OCI-LY7 (cell line): ENCODE measurements at regions not wholly inside any gene's neighbourhood (a gene's known extent, or its start where the extent isn't known, plus 50 kb on each side); places are given as distances from the start of the nearest gene placed in this dataset.

Source experiments
- BruUV-seq: library from RNA; stranded (reverse); fragments of 400-500 nt; replicated peaks from 2 replicates; lab custom pipeline; 2021; lab: Mats Ljungman, UMichigan
- CTCF ChIA-PET: fragments of 300-600 bp; sonication (Branson Sonifier 250); formaldehyde crosslinking; loops from one replicate; lab custom pipeline; 2022; ENCODE audit warnings: antibody characterized with exemption; ENCODE audit not compliant: unreplicated experiment; lab: Charles Lee
- POLR2A ChIA-PET: fragments of 300-600 bp; sonication (Branson Sonifier 250); formaldehyde crosslinking; loops from one replicate; lab custom pipeline; 2022; ENCODE audit warnings: antibody characterized with exemption; lab: Charles Lee
- DNase-seq: peaks from one replicate; pipeline ENCODE4 v3.0.0-alpha.2; 2015; ENCODE audit warnings: low spot score
- H2AFZ ChIP-seq: fragments of 200-600 bp; sonication (generic), shearing (Covaris generic); 2 replicates; pipeline ENCODE4 v1.6.1; 2014; ENCODE audit warnings: mild to moderate bottlenecking, antibody characterized with exemption, low read length, moderate library complexity
- H3K27ac ChIP-seq: fragments of 200-600 bp; sonication (generic); 2 replicates; pipeline ENCODE4 v1.5.1; 2014; ENCODE audit warnings: mixed run types, low read depth, mild to moderate bottlenecking, moderate library complexity, low read length, inconsistent platforms; ENCODE audit not compliant: poor library complexity, severe bottlenecking
- H3K36me3 ChIP-seq: fragments of 200-600 bp; sonication (generic); 2 replicates; pipeline ENCODE4 v1.6.1; 2014; ENCODE audit warnings: mild to moderate bottlenecking, antibody characterized with exemption, low read length, moderate library complexity, mixed read lengths; ENCODE audit not compliant: insufficient read depth
- H3K4me1 ChIP-seq: fragments of 200-600 bp; sonication (generic); 2 replicates; pipeline ENCODE4 v1.5.1; 2014; ENCODE audit warnings: mild to moderate bottlenecking, low read length; ENCODE audit not compliant: insufficient read depth, poor library complexity, severe bottlenecking
- H3K4me2 ChIP-seq: fragments of 200-600 bp; sonication (generic); 2 replicates; pipeline ENCODE4 v1.6.1; 2014; ENCODE audit warnings: mild to moderate bottlenecking, low read length
- H3K4me3 ChIP-seq: fragments of 200-600 bp; sonication (generic); 2 replicates; pipeline ENCODE4 v1.5.1; 2014; ENCODE audit warnings: mild to moderate bottlenecking, low read depth, low read length; ENCODE audit not compliant: poor library complexity, severe bottlenecking
- H3K79me2 ChIP-seq: fragments of 200-600 bp; sonication (generic); 2 replicates; pipeline ENCODE4 v1.6.1; 2016; ENCODE audit warnings: low read depth, mild to moderate bottlenecking, low read length, moderate library complexity, mixed read lengths; ENCODE audit not compliant: insufficient read depth
- H3K9me2 ChIP-seq: fragments of 200-600 bp; sonication (generic); 2 replicates; pipeline ENCODE4 v1.6.1; 2016; ENCODE audit warnings: mild to moderate bottlenecking, low read length, mixed read lengths; ENCODE audit not compliant: insufficient read depth
- H3K9me3 ChIP-seq: fragments of 200-600 bp; sonication (generic); 2 replicates; pipeline ENCODE4 v1.6.1; 2014; ENCODE audit warnings: mild to moderate bottlenecking, mixed run types, low read length, mixed read lengths
- H4K20me1 ChIP-seq: fragments of 200-600 bp; sonication (generic); 2 replicates; pipeline ENCODE4 v1.6.1; 2014; ENCODE audit warnings: mild to moderate bottlenecking, antibody characterized with exemption, low read length, moderate library complexity, mixed read lengths; ENCODE audit not compliant: insufficient read depth
- CTCF ChIP-seq: fragments of 200-600 bp; sonication (generic); conservative IDR thresholded peaks from 2 replicates; pipeline ENCODE4 v1.5.1; 2014; ENCODE audit warnings: mild to moderate bottlenecking, antibody characterized with exemption, low read length, moderate library complexity, mixed read lengths
- EZH2phosphoT487 ChIP-seq: fragments of 200-600 bp; sonication (generic); IDR thresholded peaks from 2 replicates; pipeline ENCODE4 v1.6.1; 2018; ENCODE audit warnings: low read depth, borderline replicate concordance, mild to moderate bottlenecking, mixed run types, antibody characterized with exemption, low read length, moderate library complexity, mixed read lengths
- intact Hi-C: fragments of 100-400 bp; cut with micrococcal nuclease; formaldehyde crosslinking; loops from one replicate; pipeline ENCODE4 v1.10.0; 2022; ENCODE audit not compliant: unreplicated experiment

- BruUV-seq: no TSS peak
- Histone ChIP-seq H3K36me3 (no peaks in the 10 kb centered on the region), H3K79me2 (no peaks in the 10 kb centered on the region), H2AFZ (no peak overlapping the region), H3K9me3 (no peaks in the 10 kb centered on the region), H4K20me1 (no peaks in the 10 kb centered on the region), H3K9me2 (no peaks in the 10 kb centered on the region), H3K4me3 (no peak overlapping the region), H3K4me1 (no peaks in the 10 kb centered on the region), H3K27ac (no peak overlapping the region), H3K4me2 (no peak overlapping the region)
- DNase-seq: no peak
- intact Hi-C loops: no loop called here
- POLR2A ChIA-PET: interaction anchor here (2.0 kb wide), 1 partner anchor 17 kb away, joined by 6 read pairs; no protein-coding TSS in a partner anchor
- CTCF ChIA-PET: no interaction called here
- TF ChIP-seq EZH2phosphoT487: no peak
- no peak for TF ChIP-seq CTCF
Observed at GRCh38 chr6:100084316-100084990, 90.4 kb upstream of the MCHR2 start.

GRCh38 chr6:100078509-100078908 lies 84.5 kb upstream of the MCHR2 start:
- BruUV-seq: no TSS peak
- Histone ChIP-seq H3K4me1 (no peaks in the 10 kb centered on the region), H3K9me3 (no peaks in the 10 kb centered on the region), H4K20me1 (no peaks in the 10 kb centered on the region), H2AFZ (no peak overlapping the region), H3K79me2 (no peaks in the 10 kb centered on the region), H3K36me3 (no peaks in the 10 kb centered on the region), H3K9me2 (no peaks in the 10 kb centered on the region), H3K4me2 (no peak overlapping the region), H3K4me3 (no peak overlapping the region), H3K27ac (no peak overlapping the region)
- CTCF ChIA-PET: no interaction called here
- POLR2A ChIA-PET: no interaction called here
- no peak for TF ChIP-seq EZH2phosphoT487
- TF ChIP-seq CTCF: peak; percentile 57; the same call in 1 of the 2 replicates
- intact Hi-C loops: no loop called here
- peak; percentile 2 for DNase-seq

GRCh38 chr6:100065348-100065747 lies 71.3 kb upstream of the MCHR2 start:
- intact Hi-C loops: no loop called here
- no TSS peak for BruUV-seq

More at GRCh38 chr6:100065348-100065747, 71.3 kb upstream of the MCHR2 start:
- ChIA-PET CTCF (no interaction called here), POLR2A (interaction anchor here (0.6 kb wide), 2 partner anchors 17 to 231 kb away, joined by 3 read pairs; no protein-coding TSS in a partner anchor)
- DNase-seq: no peak
- Histone ChIP-seq H3K9me2 (no peaks in the 10 kb centered on the region), H3K79me2 (no peaks in the 10 kb centered on the region), H3K27ac (no peak overlapping the region), H4K20me1 (no peaks in the 10 kb centered on the region), H3K4me1 (no peaks in the 10 kb centered on the region), H3K9me3 (no peaks in the 10 kb centered on the region), H3K4me3 (no peak overlapping the region), H3K4me2 (no peak overlapping the region), H2AFZ (no peak overlapping the region), H3K36me3 (no peaks in the 10 kb centered on the region)
- TF ChIP-seq EZH2phosphoT487: no peak
- TF ChIP-seq CTCF: no peak
